ENCODE measurements at regions not wholly inside any gene's neighbourhood (a gene's known extent, or its start where the extent isn't known, plus 50 kb on each side); places are given as distances from the start of the nearest gene placed in this dataset.

DNA sequence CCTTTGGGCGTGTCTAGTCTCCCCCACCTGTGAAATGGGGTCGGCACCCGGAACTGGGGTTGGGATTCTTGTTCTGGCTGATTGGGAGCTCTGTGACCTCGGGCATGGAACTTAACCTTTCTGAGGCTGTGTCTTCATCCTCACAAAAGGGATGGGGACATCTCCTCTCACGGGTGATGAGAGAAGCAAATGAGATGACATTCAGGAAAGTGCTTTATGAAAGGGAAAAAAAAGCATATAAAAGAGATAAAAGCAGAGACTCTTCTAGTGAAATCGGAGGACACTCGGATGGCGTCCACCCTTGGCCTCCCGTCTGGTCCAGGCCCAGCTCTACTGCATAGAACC, 98.9 kb downstream of the LRRC74A start:
- DNase-seq (ENCODE audit: low read depth): no peak
- H3K4me3 ChIP-seq (ENCODE audit: low read depth, low read length): no peak overlapping the region
- TF ChIP-seq CTCF (IDR thresholded peaks at IDR 0.05; ENCODE audit: insufficient read depth, low read depth, low read length, missing control alignments): no peak

GRCh38 chr14:76924371-76925096, 98.3 kb downstream of the LRRC74A start:
- H3K4me3 ChIP-seq (ENCODE audit: low read depth, low read length): no peak overlapping the region
- peak; percentile 41 for DNase-seq (ENCODE audit: low read depth)
- TF ChIP-seq CTCF (IDR thresholded peaks at IDR 0.05; ENCODE audit: insufficient read depth, low read depth, low read length, missing control alignments): no peak

- no peak for TF ChIP-seq CTCF (IDR thresholded peaks at IDR 0.05; ENCODE audit: insufficient read depth, low read depth, low read length, missing control alignments)
- no peak overlapping the region for H3K4me3 ChIP-seq (ENCODE audit: low read depth, low read length)
- no peak for DNase-seq (ENCODE audit: low read depth)
These were observed 97.5 kb downstream of the LRRC74A start for GRCh38 chr14:76923431-76924370.

DNA sequence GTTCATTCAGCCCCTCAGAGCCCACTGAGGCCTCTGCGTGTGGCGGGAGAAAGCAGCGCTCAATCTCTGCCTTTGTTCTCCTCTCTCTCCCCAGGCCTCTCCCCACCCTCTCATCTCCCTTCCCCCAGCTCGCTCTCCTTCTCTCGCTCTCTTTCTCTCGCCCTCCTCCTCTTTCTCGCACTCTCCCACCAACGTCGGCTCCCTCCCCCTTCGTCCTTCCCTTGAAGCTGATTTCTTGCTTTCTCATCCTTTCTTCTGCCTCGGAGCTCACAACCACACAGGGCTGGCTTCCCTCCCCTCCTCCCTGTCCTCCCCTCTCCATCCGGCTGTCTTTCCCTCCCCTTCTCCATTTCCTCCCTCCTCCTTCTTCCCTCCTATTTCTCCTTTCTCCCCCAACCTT, 96.4 kb downstream of the LRRC74A start:
- no peak for DNase-seq (ENCODE audit: low read depth)
- no peak overlapping the region for H3K4me3 ChIP-seq (ENCODE audit: low read depth, low read length)
- TF ChIP-seq CTCF (IDR thresholded peaks at IDR 0.05; ENCODE audit: insufficient read depth, low read depth, low read length, missing control alignments): no peak

DNA sequence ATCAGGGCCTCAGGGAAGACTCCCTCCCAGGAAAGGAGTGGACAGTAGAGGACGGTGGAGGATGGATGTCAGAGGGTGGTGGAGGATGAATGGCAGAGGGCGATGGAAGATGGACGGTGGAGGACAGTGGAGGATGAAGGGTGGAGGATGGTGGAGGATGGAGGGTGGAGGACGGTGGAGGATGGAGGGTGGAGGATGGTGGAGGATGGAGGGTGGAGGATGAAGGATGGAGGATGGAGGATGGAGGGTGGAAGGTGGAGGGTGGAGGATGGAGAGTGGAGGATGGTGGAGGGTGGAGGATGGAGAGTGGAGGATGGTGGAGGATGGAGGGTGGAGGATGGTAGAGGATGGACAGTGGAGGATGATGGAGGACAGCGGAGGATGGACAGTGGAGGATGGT, 95.9 kb downstream of the LRRC74A start:
- no peak for TF ChIP-seq CTCF (IDR thresholded peaks at IDR 0.05; ENCODE audit: insufficient read depth, low read depth, low read length, missing control alignments)
- DNase-seq (ENCODE audit: low read depth): no peak
- H3K4me3 ChIP-seq (ENCODE audit: low read depth, low read length): no peak overlapping the region

GRCh38 chr14:76921088-76921399, 94.8 kb downstream of the LRRC74A start:
- no peak for DNase-seq (ENCODE audit: low read depth)
- H3K4me3 ChIP-seq (ENCODE audit: low read depth, low read length): no peak overlapping the region
- no peak for TF ChIP-seq CTCF (IDR thresholded peaks at IDR 0.05; ENCODE audit: insufficient read depth, low read depth, low read length, missing control alignments)
